LNCaP clone FGC (cell line): ENCODE measurements at regions not wholly inside any gene's neighbourhood (a gene's known extent, or its start where the extent isn't known, plus 50 kb on each side); places are given as distances from the start of the nearest gene placed in this dataset.
"Not testable (repeated sequence)": the region's sequence is repeated elsewhere in the genome, so short reads cannot be mapped to it uniquely, and the experiment has no call there.

Source experiments
- DNase-seq: peaks from one replicate; pipeline ENCODE4 v3.0.0-alpha.2; 2011; ENCODE audit warnings: low read depth
- H3K4me3 ChIP-seq: 2 replicates; pipeline ENCODE4 v1.5.1; 2011; ENCODE audit warnings: mild to moderate bottlenecking, low read depth, low read length, control low read depth
- TF ChIP-seq, protein P1 (sequence below): IDR thresholded peaks from 2 replicates; pipeline ENCODE4 v1.5.1; 2012; ENCODE audit warnings: mild to moderate bottlenecking; ENCODE audit not compliant: control insufficient read depth, insufficient read depth; ENCODE audit errors: extremely low read depth

DNA sequence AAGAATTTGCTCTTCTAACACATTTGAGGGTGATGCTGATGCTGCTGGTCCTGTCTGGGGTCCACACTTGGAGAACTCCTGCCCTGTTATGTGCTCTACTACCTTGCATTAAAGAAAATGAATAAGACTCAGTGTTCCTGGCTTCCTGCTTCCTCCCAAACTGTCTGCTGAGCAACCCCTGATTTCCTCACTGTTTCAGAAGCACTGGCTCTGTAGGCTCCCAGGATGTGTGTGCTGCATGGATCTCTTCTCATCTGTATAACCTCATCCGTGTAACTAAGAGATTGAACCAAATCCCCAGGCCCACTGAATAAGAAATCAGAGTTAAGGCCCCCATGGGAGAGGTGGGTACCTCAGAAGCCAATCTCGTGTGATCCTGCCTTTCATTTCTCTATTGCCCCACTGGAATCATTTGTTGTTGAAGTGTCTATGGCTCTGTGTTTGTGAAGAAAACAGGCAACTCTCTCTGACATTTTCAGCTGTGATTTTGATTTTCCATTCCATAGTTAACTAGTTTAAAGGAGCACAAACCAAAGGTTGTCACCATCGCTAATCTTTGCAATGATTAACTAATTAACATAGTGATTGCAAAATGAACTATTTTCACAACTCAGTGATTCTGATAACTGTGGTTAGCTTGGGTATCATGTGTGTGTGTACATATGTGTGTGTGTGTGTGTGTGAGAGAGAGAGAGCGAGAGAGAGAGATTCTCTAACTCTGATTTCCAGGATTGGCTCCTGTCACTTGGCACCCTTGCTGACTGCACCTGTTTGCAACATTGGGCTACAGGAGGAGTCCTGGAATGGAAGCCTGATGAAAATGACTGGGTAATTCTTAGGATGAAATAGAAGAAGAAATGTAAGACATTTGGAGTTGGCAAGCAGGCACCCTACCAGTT is 196.2 kb downstream of the SLC38A4 start:
- TF ChIP-seq, protein P1, sequence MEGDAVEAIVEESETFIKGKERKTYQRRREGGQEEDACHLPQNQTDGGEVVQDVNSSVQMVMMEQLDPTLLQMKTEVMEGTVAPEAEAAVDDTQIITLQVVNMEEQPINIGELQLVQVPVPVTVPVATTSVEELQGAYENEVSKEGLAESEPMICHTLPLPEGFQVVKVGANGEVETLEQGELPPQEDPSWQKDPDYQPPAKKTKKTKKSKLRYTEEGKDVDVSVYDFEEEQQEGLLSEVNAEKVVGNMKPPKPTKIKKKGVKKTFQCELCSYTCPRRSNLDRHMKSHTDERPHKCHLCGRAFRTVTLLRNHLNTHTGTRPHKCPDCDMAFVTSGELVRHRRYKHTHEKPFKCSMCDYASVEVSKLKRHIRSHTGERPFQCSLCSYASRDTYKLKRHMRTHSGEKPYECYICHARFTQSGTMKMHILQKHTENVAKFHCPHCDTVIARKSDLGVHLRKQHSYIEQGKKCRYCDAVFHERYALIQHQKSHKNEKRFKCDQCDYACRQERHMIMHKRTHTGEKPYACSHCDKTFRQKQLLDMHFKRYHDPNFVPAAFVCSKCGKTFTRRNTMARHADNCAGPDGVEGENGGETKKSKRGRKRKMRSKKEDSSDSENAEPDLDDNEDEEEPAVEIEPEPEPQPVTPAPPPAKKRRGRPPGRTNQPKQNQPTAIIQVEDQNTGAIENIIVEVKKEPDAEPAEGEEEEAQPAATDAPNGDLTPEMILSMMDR, result no peak
- H3K4me3 ChIP-seq, result no peak overlapping the region
- no peak for DNase-seq

DNA sequence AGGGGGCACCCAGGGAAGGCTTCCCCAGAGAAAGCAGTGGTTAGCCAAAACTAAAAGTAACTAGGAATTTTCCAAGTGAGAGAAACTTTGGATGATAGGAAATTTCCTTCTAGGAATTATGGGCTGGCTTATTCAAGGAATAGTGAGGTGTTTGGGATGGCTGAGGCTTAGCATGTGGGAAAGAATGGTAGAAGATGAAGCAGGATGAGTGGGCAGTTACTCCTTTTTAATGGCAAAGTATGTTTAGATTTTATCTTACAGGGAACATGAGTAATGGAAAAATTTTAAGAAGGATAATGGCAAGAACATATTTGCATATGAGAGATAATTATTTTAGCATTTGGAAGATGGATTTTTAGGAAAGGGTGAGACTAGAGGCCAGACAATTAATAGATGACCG is 197.6 kb downstream of the SLC38A4 start:
- DNase-seq, result no peak
- no peak overlapping the region for H3K4me3 ChIP-seq

DNA sequence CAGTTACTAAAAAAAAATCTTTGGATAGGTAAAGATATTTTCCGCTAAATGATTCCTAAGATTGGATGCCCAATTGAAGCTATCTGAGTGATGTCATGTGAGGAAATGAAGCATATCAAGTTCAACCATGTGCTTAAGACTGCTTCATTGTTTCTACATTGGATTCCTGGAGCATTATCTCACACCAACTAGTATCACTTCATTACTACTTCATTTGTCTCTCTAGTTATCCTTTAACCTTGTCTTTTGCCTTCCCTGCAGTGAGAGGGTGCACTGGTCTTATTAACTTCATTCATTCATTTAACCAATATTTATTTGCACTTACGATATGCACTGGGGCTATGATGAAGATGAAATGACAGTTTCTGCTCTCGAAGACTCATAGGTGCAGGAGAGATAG is 198.1 kb downstream of the SLC38A4 start:
- TF ChIP-seq, protein P1, result no peak
- H3K4me3 ChIP-seq, result no peak overlapping the region
- DNase-seq, result no peak

More for the DNA sequence above, 197.6 kb downstream of the SLC38A4 start:
- TF ChIP-seq, protein P1, result no peak

DNA sequence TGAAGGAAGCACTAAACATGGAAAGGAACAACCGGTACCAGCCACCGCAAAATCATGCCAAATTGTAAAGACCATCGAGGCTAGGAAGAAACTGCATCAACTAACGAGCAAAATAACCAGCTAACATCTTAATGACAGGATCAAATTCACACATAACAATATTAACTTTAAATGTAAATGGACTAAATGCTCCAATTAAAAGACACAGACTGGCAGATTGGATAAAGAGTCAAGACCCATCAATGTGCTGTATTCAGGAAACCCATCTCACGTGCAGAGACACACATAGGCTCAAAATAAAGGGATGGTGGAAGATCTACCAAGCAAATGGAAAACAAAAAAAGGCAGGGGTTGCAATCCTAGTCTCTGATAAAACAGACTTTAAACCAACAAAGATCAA is 206.3 kb downstream of the SLC38A4 start:
- DNase-seq, result not testable (repeated sequence)

DNA sequence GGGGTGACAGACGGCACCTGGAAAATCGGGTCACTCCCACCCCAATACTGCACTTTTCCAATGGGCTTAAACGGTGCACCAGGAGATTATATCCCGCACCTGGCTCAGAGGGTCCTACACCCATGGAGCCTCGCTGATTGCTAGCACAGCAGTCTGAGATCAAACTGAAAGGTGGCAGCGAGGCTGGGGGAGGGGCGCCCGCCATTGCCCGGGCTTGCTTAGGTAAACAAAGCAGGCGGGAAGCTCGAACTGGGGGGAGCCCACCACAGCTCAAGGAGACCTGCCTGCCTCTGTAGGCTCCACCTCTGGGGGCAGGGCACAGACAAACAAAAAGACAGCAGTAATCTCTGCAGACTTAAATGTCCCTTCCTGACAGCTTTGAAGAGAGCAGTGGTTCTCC is 208.1 kb downstream of the SLC38A4 start:
- not testable (repeated sequence) for DNase-seq, H3K4me3 ChIP-seq

More for the DNA sequence above, 206.3 kb downstream of the SLC38A4 start:
- not testable (repeated sequence) for H3K4me3 ChIP-seq

DNA sequence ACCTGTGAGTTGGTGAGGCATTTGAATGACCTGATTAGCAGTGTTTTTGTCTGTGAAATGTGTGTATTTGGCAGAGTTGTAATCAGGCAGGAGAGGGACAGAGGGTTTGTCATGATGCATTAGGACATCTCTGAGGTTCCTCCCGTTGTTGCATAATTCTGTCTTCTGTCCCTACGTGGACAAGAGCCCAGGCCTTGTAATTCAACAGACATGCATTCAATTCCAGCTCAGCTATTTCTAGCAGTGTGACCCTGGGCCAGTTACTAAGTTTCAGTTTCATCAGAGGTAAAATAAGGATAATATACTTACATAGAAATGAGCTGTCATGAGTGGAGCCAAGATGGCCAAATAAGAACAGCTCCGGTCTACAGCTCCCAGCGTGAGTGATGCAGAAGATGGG is 208.6 kb downstream of the SLC38A4 start:
- TF ChIP-seq, protein P1, result no peak

DNA sequence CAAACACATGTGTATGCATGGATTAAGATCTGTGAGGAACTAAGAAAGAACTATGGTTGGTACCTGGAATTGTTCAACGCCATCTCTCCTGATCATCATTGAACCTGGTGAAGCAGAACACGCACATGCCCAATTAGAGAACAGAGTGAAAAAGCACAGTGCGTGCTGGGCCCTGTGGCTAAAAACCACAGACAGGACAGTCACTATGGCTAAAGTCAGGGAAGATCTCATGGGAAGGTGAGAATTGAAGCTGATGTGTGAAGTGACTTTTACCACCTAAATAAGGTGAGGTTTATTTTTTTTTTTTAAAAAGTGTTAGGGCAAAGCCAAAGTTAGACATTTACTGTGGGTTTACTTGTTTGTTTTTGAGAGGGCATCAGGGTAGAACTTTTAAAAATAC is 215.0 kb downstream of the SLC38A4 start:
- TF ChIP-seq, protein P1, result no peak
- DNase-seq, result no peak
- H3K4me3 ChIP-seq, result no peak overlapping the region

More for the DNA sequence above, 208.6 kb downstream of the SLC38A4 start:
- no peak overlapping the region for H3K4me3 ChIP-seq
- no peak for DNase-seq

DNA sequence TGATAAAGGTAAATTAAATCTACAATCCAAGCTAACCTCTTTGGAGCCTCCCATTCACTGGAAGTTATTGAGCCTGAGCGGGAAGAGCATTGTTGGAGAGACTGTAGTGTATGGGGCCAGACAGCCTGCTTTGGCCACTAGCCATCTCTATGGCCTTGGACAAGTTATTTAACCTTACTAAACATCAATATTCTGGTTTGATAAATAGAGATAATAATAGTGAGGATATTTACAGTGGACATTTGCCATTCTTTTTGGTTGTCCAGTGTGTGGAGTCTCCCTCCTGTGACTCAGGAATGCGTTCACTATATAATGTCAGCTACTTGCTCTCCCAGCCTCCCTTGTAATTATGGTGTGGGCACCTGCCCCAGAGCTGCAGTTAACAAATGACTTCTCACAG is 216.1 kb downstream of the SLC38A4 start:
- no peak overlapping the region for H3K4me3 ChIP-seq
- TF ChIP-seq, protein P1, result no peak
- DNase-seq, result no peak
